HG02642 (cell line): ENCODE measurements at regions not wholly inside any gene's neighbourhood (a gene's known extent, or its start where the extent isn't known, plus 50 kb on each side); places are given as distances from the start of the nearest gene placed in this dataset.
"Not testable (repeated sequence)": the region's sequence is repeated elsewhere in the genome, so short reads cannot be mapped to it uniquely, and the experiment has no call there.

Experiments
- ATAC-seq: cut with Tn5 transposase; IDR thresholded peaks from one replicate; pipeline ENCODE4 v1.9.1; 2021; ENCODE audit warnings: mild to moderate bottlenecking; ENCODE audit not compliant: unreplicated experiment, poor library complexity

DNA sequence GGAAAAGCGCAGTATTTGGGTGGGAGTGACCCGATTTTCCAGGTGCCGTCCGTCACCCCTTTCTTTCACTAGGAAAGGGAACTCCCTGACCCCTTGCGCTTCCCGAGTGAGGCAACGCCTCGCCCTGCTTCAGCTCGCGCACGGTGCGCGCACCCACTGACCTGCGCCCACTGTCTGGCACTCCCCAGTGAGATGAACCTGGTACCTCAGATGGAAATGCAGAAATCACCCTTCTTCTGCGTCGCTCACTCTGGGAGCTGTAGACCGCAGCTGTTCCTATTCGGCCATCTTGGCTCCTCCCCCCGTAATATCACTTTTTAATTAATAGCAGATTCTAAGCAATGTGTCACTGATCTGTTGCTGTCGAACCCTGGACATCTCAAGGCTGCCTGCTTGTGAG is 294.9 kb downstream of the MYCN start:
- ATAC-seq = not testable (repeated sequence)

DNA sequence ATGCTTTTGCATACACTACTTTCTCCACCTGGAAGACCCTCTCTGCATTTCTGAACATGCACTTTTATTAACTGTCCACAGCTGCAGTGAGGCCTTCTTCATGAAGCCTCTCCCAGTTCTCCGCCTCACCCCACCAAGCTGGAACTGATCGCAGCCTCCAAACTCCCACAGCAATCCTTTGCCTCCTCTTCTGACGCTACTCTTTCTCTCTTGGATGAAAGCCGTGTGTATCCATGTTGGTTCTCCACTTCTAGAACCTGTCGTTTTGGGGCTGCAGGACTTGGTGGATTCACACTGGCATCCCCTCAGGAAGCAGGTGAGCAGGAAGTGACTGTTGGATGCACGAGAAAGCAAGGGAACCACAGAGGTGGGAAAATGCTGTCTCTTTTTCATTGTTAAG is 288.6 kb downstream of the MYCN start:
- ATAC-seq = no peak

DNA sequence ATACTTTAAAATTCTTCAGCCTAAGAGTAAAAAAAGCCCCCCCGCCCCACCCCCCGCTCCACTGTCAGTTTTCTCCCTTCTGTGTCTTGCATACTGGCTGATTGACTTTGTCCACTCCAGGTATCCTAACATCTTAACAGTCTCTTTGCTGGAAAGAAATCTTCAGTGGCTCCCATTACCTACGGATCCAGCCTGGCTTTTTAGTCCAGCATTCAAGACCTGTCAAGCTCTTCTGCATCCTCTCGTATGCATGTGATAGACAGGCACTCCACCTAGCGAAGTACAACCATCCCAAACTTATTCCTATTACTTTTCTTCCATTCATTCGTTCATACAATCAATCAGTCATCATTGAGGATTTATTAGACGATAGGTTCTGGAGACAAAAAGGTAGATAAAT is 288.1 kb downstream of the MYCN start:
- no peak for ATAC-seq

DNA sequence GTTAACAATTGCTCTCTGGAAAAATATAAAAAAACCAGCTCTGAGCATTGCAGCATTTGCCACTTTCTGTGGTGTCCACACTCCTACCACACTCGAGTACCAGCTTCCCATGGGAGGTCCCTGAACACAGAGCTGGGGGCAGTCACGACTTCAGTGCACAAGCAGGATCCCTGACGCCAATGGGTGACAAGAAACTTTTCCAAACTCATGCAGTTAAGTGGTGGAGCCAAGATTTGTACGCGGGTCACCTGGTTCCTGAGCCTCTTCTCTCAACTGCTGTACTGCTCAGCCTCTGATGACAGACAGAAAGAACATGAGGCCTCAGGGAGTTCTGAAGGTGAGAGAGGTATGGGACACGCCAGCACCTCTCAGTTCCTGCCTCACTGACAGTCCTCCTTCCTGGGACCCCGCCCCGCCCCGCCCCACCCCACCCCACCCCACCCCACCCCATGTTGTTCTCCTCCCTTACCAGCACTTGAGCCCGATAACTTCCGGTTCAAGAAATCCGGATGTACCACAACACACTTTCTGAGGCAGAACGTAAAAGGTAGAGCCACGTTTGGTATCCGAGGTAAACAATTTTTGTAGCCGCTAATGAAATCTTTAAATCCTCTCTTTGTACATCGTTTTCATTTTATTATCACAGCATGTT is 287.6 kb downstream of the MYCN start:
- no peak for ATAC-seq

DNA sequence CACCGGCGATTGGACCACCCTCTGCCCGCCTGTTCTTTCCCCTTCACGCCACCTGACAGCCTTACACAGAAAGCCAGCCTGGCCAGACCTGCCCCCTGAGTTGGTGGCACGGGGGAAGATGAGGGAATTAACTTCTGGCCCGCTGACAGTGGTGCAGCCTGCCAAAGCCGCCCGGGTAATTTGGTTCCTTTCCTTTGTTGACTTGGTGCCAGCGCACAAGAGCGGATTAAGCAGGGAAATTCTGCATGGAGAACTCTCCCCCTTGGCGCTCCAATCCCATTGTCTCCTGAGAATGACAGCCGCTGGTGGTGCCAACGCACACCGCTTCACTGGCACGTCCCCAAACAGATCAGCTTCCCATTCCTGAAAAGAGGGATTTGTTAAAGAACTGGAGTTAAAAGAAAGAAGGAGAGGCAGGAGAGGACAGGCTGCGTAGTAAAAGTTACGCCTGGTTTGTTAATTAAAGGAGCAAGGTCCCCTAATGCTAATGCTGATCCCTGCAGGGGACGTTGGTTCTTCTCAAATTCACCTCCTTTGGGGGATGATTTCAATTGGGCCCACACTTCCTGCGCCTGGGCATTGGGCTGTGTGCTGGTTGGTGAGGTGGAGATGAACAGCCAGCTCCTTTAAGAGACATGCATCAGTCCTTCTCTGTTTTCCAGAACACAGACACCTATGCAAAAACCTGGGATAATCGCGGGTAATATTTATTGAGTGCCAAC is 286.8 kb downstream of the MYCN start:
- no peak for ATAC-seq

DNA sequence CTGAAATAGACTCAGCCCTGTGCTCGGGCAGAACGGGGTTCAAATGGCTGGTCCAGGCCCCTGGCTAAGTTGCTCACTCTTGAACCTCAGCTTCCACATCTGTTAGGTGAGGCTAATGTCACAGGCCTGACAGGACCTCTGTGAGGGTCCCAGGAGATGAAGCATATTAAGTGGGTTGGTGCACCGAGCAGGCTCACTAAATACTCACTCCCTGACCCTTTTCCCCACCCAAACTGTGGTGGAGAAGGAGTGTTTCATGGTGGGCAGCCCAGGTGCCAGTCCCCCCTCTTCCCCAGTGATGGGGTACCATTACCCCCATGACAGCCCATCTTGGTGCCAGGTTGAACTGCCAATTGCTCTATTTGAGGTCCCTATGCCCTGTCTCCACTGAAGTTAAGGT is 286.0 kb downstream of the MYCN start:
- ATAC-seq = no peak

DNA sequence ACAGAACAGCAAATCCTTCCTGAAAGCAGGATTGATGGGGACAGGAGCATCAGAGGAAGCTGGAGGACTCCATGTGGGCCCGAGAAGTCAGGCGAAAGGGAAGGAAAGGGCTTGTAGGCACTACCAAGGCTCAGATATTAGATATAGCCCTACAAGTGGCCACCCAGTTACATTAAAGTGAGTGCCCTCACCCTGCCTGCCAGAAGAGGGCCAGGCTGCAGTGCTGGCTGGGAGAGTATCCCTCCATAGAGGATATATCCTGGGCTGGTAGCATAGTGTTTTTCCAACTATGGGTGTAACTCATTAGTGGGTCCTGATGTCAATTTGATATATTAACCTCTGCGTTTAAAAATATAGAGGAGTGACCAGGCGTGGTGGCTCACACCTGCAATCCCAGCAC is 285.2 kb downstream of the MYCN start:
- ATAC-seq = no peak

DNA sequence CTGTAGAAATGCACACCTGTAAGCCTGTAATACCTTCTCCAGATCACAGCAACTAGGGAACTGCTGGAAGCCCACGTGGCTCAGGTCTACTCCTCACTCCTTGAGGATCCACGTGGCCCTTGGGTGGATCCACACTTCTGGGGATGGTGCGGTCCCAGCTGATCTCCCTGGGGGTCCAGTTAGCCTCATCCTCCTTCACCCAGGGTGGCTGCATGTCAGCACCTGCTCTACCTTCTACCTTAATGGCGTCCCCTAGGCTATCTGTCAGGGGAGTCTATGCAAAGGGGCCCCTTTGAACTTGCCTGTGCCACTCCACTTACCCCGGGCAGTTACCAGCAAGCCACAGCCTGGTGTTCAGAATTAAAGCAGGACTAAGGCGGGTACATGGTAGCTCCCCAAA is 284.7 kb downstream of the MYCN start:
- no peak for ATAC-seq

DNA sequence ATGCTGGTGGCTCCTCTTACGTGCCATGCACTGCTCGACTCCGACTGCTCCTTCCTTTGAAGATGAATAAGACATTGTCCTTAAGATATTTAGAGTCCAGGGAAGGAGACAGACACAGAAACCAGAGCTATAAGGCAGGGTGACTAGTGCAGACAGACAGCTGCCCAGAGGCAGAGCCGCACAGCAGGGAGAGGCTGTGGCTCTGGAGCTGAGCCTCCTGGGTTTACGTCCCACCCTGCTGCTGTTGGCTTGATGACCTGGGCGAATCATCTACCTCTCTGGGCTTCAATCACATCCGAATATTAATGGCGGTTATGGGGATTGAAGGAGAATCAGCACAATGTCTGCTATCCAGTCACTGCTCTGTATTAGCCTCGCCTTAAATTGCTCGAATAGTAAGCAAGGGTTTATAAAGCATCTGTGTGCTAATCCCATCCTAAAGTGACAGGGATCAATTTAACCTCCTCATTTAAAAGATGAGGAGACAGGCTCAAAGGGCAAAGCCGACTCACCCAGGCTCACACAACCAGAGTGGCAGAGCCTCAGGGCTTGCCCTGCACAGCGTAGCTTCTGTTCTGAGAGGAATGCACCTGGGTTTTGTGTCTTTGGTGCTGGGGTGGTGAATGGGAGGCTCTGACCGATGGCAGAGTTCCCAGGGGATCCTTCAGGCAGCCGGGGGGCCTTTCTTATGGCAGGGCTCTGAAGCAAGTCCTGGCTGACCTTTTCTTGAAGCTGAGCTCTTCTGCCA is 284.1 kb downstream of the MYCN start:
- ATAC-seq = no peak

DNA sequence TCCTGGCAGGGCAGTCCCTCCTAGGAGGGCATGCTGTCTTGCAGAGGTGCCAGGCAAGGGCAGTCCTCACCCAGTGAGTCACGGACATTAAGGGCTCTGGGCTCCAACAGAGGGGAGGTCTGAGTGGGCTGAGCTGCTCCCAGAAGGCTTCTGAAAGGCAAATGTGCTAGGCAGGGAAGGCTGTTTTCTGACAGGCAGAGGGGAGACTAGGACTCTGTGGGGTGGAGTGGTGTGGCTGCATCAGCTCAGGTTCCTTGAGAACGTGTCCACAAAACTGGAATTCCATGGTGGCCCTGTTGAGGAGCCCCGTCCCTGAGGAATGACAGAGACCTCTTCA is 283.5 kb downstream of the MYCN start:
- no peak for ATAC-seq

DNA sequence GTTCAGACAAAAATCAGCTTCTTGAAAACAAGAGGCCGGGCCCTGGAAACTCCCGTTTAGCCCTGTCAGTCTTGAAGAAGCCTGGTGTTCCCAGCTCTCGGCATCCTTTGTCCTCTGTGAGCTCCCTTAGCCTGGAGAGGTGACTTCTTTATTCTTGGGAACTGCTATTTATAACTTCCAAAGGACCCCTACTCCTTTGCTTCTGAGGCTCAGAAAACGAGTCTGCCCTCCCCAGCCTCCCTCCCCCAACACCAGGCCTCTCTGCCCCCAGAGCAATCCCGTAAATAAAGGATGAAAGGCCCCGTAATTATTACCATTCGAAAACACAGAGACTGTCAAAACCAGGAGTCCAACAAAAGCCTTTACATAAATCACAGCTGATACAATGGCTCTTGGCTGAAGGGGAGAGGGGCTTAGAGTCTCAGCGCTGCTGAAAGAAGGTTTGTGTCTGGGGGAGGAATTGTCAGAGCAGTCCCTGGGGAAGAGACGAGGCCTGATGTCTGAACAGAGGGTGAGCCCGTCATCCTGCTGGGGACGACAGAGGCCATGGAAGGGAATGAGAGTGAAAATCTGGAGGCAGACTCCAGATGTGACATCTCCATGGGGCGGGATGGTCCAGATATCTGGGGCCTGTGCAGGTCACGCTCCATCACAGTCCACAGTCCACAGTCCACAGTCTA is 283.0 kb downstream of the MYCN start:
- no peak for ATAC-seq

DNA sequence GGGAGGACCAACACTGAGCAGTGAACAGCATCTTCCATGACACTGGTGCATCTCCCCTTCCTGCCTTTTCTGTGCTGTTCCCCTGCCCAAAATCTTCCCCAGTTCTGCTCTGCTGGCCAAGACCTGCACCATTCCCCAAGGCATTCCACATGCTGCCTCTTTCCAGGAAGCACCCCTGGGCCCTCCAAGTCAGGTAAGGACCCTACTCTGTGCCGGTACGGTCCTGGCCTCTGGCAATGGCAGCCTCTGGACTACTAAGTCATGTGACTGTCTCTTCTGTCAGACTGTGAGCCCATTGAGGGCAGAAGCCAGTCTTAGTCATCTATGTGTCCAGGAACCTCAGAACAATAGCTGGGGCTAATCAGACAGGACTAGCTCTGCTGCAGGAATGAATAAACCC is 282.0 kb downstream of the MYCN start:
- ATAC-seq = no peak

DNA sequence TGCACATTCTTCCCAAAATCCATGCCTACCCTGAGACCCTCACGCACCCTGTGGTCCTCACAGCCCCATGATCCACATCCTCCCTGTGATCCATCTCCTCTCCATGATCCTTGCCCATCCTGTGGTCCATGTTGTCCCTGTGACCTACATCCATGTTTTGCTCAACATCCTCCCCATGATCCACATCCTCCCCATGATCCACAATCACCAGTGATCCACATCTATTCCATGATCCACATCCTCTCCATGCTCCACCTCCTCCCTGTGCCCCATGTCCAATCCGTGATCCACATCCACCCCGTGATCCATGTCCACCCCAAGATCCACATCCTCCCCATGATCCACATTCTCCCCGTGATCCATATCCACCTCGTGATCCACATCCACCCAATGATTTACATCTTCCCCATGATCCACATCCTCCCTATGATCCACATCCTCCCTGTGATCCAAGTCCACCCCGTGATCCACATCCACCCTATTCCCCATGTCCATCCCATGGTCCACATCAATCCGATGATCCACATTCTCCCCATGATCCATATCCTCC is 281.2 kb downstream of the MYCN start:
- ATAC-seq = no peak

DNA sequence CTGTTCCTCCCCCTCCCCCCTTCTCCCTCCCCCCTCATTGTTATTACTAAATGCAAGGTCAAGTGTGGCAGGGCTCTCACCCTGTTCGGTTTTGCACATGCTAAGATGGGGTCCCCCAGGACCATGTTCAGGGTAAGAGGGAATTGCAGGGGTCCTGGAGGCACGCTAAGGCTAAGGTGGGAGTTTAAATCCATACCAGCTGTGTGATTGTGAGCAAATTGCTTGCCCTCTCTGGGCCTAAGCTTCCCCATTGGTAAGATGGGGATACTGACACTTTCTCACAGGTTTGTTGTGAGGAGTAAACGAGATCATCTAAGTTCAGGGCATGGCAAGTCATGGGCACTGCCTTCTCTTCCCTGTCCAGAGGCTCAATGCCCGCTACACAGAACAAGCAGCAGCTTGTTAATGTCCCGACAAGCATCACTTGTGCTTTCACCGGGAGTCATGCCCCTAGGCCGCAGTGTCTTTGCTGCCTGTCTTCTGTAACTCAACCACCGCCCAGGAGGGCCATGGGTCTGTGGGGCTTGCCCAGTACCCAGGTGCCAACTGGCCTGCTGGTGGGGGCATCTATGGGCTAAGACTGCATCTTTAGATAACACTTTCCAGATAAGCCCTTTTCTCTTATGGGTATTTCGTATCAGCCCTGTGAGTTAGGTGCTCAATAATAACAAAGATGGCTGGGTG is 279.1 kb downstream of the MYCN start:
- no peak for ATAC-seq

DNA sequence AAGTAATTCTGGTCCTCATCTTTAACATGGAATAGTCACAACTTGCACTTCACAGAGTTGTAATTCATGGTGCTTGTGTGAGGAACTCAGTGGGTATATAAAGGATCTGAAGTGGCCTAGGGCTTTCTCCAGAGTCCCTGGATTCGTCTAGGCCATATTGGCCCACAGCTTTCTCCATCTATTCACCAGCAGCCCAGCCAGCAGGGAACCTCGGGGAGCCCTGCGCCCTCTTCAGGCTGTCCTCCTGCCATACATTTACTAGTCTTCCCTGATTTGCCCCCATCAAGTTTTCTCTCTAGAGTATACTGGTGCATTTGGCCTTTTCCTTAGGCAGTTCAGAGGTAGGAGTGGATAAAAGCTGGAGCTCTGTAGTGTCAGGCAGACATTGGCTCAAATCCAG is 278.3 kb downstream of the MYCN start:
- ATAC-seq = no peak

DNA sequence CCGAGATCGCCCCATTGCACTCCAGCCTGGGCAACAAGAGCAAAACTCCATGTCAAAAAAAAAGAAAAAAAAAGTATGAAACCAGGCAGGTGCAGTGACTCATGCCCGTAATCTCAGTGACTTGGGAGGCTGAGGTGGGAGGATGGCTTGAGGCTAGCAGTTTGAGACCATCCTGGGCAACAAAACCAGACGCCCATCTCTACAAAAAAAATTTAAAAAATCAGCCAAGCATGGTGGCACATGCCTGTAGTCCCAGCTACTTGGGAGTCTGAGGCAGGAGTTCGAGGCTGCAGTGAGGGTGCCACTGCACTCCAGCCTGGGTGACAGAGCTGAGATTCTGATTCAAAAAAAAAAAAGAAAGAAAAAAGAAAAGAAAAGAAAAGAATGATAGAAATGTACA is 277.8 kb downstream of the MYCN start:
- ATAC-seq = no peak

DNA sequence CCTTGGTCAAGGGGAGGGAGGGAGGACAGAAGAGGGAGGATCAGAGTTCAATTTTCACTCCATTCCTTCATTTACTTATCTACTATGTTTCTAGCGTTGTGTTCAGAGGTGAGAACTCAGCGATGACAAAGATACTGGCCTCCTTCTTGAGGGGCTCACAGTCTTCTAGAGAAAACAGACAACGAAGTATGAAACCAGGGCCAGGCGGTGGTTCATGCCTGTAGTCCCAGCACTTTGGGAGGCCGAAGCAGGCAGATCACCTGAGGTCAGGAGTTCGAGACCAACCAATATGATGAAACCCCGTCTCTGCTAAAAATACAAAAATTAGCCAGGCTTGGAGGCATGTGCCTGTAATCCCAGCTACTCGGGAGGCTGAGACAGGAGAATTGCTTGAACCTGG is 277.4 kb downstream of the MYCN start:
- ATAC-seq = not testable (repeated sequence)

DNA sequence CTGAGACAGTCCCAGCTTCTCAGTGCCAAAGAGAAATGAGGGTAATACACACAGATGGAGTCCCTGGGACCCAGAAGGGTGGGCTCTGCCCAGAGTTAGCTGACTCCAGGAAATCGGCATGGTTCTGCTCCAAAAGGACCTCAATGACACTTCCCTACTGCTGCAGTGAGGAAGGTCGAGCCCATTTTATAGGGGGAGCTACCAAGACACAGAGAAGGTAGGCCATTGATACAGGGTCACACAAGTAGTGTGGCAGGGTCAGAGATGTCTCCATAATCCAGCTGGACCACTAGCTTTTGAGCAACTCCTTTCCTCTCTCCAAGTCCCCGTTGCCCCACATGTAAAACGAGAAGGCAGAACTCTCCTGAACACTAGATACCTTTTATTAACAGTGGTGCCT is 276.9 kb downstream of the MYCN start:
- ATAC-seq = no peak

DNA sequence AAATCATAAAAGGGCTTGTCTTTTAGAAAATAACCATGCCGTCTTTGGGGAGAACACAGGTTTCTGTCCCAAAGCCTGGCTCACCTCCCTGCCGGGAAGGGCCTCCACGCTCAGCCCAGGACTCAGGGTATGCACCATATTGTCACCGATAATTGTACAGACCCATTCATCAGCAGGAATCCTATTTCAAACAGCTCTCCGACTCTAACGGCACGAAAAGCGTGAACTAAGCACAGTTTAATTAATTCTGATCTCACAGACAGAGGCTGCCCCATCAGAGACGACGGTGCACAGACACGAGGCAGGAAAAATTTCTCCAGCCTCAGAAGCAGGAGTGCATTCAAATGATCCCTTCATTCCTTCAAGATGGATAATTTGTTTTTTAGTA is 276.2 kb downstream of the MYCN start:
- no peak for ATAC-seq

DNA sequence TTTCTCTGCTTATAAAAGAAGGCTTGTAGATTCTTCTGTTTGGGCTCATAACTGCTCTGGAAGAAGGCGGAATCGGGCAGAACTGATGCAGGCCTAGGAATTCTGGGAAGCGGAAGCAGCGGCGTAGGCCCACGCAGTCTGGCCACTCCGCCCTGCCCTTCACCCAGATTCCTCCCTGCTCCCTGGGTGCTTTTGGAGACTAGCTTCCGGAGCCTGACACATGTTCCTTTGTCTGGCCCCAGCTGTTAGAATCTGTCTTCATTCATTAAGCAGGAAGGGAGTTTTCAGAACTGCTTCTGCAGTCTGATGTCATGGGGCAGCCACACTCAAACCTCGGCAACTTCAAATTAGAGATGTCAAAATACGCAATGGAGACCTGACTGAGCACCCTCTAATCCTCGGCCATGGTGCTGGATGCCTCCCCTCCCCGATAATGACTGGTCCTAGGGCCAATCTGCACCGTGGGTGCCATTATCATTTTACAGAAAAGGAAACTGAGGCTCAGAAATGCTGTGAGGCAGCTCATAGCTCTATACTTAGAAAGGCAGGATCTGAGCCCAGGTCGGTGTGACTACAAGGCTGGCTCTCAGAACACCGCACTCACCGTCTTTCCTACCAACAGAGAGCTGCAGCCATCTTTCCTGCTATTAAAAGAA is 275.7 kb downstream of the MYCN start:
- no peak for ATAC-seq
